K562 (cell line): ENCODE measurements at regions not wholly inside any gene's neighbourhood (a gene's known extent, or its start where the extent isn't known, plus 50 kb on each side); places are given as distances from the start of the nearest gene placed in this dataset.

ENCODE experiments used
- FOXK2 ChIP-seq, 2 experiments: fragments of 450-650 bp; IDR thresholded peaks in 1 of 2; conservative IDR thresholded peaks in 1 of 2; 2 replicates each; pipeline ENCODE4 v1.6.1; 2016; ENCODE audit warnings: low read depth in 2 of 2, mild to moderate bottlenecking in 1 of 2
- GTF2F1 ChIP-seq: IDR thresholded peaks from 2 replicates; pipeline ENCODE4 v1.6.1; 2011; ENCODE audit warnings: low read depth, low read length, improper control_type of control experiment
- JUNB ChIP-seq: fragments of 450-650 bp; formaldehyde crosslinking; conservative IDR thresholded peaks from 2 replicates; pipeline ENCODE4 v1.4.0; 2020; ENCODE audit warnings: mild to moderate bottlenecking
- JUND ChIP-seq, 2 experiments: IDR thresholded peaks; 2 replicates in 1 of 2; 3 replicates in 1 of 2; pipeline ENCODE4 v1.6.1; 2011; ENCODE audit warnings: borderline replicate concordance in 2 of 2, low read depth in 2 of 2, low read length in 2 of 2, improper control_type of control experiment in 1 of 2, missing biosample characterization in 1 of 2, missing genetic modification characterization in 1 of 2, missing genetic modification reagents in 1 of 2
- KAT2B ChIP-seq: IDR thresholded peaks from one replicate; pipeline ENCODE4 v1.6.1; 2012; ENCODE audit warnings: low read depth, mild to moderate bottlenecking, control low read depth, inconsistent platforms, low read length, moderate library complexity
- KLF6 ChIP-seq: fragments of 250-450 bp; sonication (Bioruptor Pico); IDR thresholded peaks from 2 replicates; pipeline ENCODE4 v1.4.0; 2020; ENCODE audit warnings: mild to moderate bottlenecking, moderate library complexity, borderline replicate concordance
- NR2F6 ChIP-seq: fragments of 450-650 bp; formaldehyde crosslinking; IDR thresholded peaks from 2 replicates; pipeline ENCODE4 v1.4.0; 2020; ENCODE audit warnings: mild to moderate bottlenecking
- RAD21 ChIP-seq, 2 experiments: fragments of 250-450 bp in 1 of 2; fragments of 450-650 bp in 1 of 2; sonication (Bioruptor Pico) in 1 of 2; formaldehyde crosslinking in 1 of 2; IDR thresholded peaks in 1 of 2; conservative IDR thresholded peaks in 1 of 2; 2 replicates each; pipeline versions ENCODE4 v1.4.0 to v1.8.0; 2020 to 2022; ENCODE audit warnings: mild to moderate bottlenecking in 2 of 2, moderate library complexity in 1 of 2
- WHSC1 ChIP-seq: IDR thresholded peaks from one replicate; pipeline ENCODE4 v1.6.1; 2012; ENCODE audit warnings: low read length, control low read depth, inconsistent platforms
- ZNF778 ChIP-seq: fragments of 450-650 bp; formaldehyde crosslinking; IDR thresholded peaks from 2 replicates; pipeline ENCODE4 v1.4.0; 2020; ENCODE audit warnings: mild to moderate bottlenecking, moderate library complexity
- TF ChIP-seq, protein P1 (sequence below): fragments of 250-450 bp; sonication (Bioruptor Pico); IDR thresholded peaks from 2 replicates; pipeline ENCODE4 v1.8.0; 2022; ENCODE audit warnings: inconsistent platforms, mild to moderate bottlenecking, moderate library complexity, borderline replicate concordance
- TF ChIP-seq, protein P2 (sequence below), 3 experiments: IDR thresholded peaks in 2 of 3; conservative IDR thresholded peaks in 1 of 3; 2 replicates each; pipeline ENCODE4 v1.5.1; 2011 to 2012; ENCODE audit warnings: low read length in 3 of 3, mild to moderate bottlenecking in 3 of 3, control low read depth in 2 of 3, improper control_type of control experiment in 1 of 3, inconsistent platforms in 1 of 3, low read depth in 1 of 3, mixed read lengths in 1 of 3, moderate library complexity in 1 of 3; ENCODE audit not compliant: insufficient read depth in 2 of 3

- TF ChIP-seq JUND (IDR thresholded peaks at IDR 0.05; ENCODE audit: borderline replicate concordance, low read depth, low read length) (no peak), JUND (tag; IDR thresholded peaks at IDR 0.05; ENCODE audit: borderline replicate concordance, low read depth, low read length) (no peak), NR2F6 (no peak), KAT2B (no peak), GTF2F1 (no peak), FOXK2 (conservative IDR thresholded peaks at IDR 0.05 in 1 of 2, IDR thresholded peaks at IDR 0.05 in 1 of 2; ENCODE audit: low read depth in 2 of 2) (no peak), JUNB (CRISPR knock-in tag) (no peak), ZNF778 (no peak), KLF6 (CRISPR knock-in tag) (no peak), RAD21 (CRISPR knock-in tag; conservative IDR thresholded peaks at IDR 0.05 in 1 of 2, IDR thresholded peaks at IDR 0.05 in 1 of 2) (no peak), WHSC1 (no peak)
- TF ChIP-seq, protein P1, sequence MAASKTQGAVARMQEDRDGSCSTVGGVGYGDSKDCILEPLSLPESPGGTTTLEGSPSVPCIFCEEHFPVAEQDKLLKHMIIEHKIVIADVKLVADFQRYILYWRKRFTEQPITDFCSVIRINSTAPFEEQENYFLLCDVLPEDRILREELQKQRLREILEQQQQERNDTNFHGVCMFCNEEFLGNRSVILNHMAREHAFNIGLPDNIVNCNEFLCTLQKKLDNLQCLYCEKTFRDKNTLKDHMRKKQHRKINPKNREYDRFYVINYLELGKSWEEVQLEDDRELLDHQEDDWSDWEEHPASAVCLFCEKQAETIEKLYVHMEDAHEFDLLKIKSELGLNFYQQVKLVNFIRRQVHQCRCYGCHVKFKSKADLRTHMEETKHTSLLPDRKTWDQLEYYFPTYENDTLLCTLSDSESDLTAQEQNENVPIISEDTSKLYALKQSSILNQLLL (CRISPR knock-in tag) = no peak
- TF ChIP-seq, protein P2, sequence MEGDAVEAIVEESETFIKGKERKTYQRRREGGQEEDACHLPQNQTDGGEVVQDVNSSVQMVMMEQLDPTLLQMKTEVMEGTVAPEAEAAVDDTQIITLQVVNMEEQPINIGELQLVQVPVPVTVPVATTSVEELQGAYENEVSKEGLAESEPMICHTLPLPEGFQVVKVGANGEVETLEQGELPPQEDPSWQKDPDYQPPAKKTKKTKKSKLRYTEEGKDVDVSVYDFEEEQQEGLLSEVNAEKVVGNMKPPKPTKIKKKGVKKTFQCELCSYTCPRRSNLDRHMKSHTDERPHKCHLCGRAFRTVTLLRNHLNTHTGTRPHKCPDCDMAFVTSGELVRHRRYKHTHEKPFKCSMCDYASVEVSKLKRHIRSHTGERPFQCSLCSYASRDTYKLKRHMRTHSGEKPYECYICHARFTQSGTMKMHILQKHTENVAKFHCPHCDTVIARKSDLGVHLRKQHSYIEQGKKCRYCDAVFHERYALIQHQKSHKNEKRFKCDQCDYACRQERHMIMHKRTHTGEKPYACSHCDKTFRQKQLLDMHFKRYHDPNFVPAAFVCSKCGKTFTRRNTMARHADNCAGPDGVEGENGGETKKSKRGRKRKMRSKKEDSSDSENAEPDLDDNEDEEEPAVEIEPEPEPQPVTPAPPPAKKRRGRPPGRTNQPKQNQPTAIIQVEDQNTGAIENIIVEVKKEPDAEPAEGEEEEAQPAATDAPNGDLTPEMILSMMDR (IDR thresholded peaks at IDR 0.05 in 2 of 3, conservative IDR thresholded peaks at IDR 0.05 in 1 of 3; ENCODE audit: insufficient read depth in 2 of 3, low read depth in 1 of 3, low read length in 3 of 3) = no peak
Measured at GRCh38 chr18:29862824-29863223, 1179.7 kb downstream of the DSC3 start.
